ENCODE measurements at regions not wholly inside any gene's neighbourhood (a gene's known extent, or its start where the extent isn't known, plus 50 kb on each side); places are given as distances from the start of the nearest gene placed in this dataset.

DNA sequence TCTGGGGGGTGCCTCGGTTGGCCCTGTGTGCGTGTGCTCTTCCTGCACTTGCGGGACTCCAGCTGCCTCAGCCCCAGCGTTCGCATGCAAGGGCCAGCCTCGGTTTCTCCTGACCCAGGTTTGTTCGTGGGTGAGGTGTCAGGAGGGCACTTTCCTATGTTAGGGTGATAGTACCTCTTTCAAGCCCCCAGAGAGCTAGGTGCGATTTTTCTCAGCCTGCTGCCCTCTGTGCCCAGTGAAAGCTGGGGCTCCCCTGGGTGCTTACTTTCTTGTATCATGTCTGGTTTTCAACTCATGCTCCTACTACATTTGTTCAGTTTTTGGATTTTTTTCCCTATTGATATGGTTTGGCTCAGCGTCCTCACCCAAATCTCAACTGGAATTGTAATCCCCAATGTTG is 289.2 kb downstream of the TEX29 start (continued):
- TF ChIP-seq, protein P1, sequence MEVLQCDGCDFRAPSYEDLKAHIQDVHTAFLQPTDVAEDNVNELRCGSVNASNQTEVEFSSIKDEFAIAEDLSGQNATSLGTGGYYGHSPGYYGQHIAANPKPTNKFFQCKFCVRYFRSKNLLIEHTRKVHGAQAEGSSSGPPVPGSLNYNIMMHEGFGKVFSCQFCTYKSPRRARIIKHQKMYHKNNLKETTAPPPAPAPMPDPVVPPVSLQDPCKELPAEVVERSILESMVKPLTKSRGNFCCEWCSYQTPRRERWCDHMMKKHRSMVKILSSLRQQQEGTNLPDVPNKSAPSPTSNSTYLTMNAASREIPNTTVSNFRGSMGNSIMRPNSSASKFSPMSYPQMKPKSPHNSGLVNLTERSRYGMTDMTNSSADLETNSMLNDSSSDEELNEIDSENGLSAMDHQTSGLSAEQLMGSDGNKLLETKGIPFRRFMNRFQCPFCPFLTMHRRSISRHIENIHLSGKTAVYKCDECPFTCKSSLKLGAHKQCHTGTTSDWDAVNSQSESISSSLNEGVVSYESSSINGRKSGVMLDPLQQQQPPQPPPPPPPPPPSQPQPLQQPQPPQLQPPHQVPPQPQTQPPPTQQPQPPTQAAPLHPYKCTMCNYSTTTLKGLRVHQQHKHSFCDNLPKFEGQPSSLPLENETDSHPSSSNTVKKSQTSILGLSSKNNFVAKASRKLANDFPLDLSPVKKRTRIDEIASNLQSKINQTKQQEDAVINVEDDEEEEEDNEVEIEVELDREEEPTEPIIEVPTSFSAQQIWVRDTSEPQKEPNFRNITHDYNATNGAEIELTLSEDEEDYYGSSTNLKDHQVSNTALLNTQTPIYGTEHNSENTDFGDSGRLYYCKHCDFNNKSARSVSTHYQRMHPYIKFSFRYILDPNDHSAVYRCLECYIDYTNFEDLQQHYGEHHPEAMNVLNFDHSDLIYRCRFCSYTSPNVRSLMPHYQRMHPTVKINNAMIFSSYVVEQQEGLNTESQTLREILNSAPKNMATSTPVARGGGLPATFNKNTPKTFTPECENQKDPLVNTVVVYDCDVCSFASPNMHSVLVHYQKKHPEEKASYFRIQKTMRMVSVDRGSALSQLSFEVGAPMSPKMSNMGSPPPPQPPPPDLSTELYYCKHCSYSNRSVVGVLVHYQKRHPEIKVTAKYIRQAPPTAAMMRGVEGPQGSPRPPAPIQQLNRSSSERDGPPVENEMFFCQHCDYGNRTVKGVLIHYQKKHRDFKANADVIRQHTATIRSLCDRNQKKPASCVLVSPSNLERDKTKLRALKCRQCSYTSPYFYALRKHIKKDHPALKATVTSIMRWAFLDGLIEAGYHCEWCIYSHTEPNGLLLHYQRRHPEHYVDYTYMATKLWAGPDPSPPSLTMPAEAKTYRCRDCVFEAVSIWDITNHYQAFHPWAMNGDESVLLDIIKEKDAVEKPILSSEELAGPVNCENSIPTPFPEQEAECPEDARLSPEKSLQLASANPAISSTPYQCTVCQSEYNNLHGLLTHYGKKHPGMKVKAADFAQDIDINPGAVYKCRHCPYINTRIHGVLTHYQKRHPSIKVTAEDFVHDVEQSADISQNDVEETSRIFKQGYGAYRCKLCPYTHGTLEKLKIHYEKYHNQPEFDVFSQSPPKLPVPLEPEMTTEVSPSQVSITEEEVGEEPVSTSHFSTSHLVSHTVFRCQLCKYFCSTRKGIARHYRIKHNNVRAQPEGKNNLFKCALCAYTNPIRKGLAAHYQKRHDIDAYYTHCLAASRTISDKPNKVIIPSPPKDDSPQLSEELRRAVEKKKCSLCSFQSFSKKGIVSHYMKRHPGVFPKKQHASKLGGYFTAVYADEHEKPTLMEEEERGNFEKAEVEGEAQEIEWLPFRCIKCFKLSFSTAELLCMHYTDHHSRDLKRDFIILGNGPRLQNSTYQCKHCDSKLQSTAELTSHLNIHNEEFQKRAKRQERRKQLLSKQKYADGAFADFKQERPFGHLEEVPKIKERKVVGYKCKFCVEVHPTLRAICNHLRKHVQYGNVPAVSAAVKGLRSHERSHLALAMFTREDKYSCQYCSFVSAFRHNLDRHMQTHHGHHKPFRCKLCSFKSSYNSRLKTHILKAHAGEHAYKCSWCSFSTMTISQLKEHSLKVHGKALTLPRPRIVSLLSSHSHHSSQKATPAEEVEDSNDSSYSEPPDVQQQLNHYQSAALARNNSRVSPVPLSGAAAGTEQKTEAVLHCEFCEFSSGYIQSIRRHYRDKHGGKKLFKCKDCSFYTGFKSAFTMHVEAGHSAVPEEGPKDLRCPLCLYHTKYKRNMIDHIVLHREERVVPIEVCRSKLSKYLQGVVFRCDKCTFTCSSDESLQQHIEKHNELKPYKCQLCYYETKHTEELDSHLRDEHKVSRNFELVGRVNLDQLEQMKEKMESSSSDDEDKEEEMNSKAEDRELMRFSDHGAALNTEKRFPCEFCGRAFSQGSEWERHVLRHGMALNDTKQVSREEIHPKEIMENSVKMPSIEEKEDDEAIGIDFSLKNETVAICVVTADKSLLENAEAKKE (CRISPR knock-in tag; IDR thresholded peaks at IDR 0.05): no peak
- no peak for TF ChIP-seq CTCF (conservative IDR thresholded peaks at IDR 0.05; ENCODE audit: low read depth in 2 of 2)

GRCh38 chr13:111610081-111610480 is 289.6 kb downstream of the TEX29 start:
- no peak for DNase-seq (ENCODE audit: low spot score)
- H2AFZ ChIP-seq: peak overlapping the region; percentile 32; the same call in 1 of the 2 replicates
- no peak for ATAC-seq

More at GRCh38 chr13:111610081-111610480, 289.6 kb downstream of the TEX29 start:
- H3K4me3 ChIP-seq: no peak overlapping the region
- no peak overlapping the region for H3K4me2 ChIP-seq
- H3K36me3 ChIP-seq (ENCODE audit: insufficient read depth): no peaks in the 10 kb centered on the region
- H3F3A ChIP-seq (replicated peaks; ENCODE audit: low read depth): no peaks in the 10 kb centered on the region
- no peak overlapping the region for H3K4me3 Mint-ChIP-seq
- H3K79me2 ChIP-seq (replicated peaks; ENCODE audit: insufficient read depth): no peaks in the 10 kb centered on the region
- no peaks in the 10 kb centered on the region for H4K20me1 ChIP-seq (replicated peaks; ENCODE audit: insufficient read depth)
- H3K9me2 ChIP-seq (ENCODE audit: insufficient read depth): no peaks in the 10 kb centered on the region
- no peaks in the 10 kb centered on the region for H3K27me3 ChIP-seq (ENCODE audit: insufficient read depth)
- peaks cover 5% of the 10 kb centered on the region; the same call in 2 of the 3 replicates for H3K4me1 Mint-ChIP-seq
- H3K27ac Mint-ChIP-seq: no peak overlapping the region
- TF ChIP-seq NANOG (IDR thresholded peaks at IDR 0.05; ENCODE audit: borderline replicate concordance): no peak
- no peak for TF ChIP-seq ZNF331 (CRISPR knock-in tag; IDR thresholded peaks at IDR 0.05; ENCODE audit: low read depth)
- TF ChIP-seq, protein P2, sequence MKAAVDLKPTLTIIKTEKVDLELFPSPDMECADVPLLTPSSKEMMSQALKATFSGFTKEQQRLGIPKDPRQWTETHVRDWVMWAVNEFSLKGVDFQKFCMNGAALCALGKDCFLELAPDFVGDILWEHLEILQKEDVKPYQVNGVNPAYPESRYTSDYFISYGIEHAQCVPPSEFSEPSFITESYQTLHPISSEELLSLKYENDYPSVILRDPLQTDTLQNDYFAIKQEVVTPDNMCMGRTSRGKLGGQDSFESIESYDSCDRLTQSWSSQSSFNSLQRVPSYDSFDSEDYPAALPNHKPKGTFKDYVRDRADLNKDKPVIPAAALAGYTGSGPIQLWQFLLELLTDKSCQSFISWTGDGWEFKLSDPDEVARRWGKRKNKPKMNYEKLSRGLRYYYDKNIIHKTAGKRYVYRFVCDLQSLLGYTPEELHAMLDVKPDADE (IDR thresholded peaks at IDR 0.05): no peak
- TF ChIP-seq, protein P3, sequence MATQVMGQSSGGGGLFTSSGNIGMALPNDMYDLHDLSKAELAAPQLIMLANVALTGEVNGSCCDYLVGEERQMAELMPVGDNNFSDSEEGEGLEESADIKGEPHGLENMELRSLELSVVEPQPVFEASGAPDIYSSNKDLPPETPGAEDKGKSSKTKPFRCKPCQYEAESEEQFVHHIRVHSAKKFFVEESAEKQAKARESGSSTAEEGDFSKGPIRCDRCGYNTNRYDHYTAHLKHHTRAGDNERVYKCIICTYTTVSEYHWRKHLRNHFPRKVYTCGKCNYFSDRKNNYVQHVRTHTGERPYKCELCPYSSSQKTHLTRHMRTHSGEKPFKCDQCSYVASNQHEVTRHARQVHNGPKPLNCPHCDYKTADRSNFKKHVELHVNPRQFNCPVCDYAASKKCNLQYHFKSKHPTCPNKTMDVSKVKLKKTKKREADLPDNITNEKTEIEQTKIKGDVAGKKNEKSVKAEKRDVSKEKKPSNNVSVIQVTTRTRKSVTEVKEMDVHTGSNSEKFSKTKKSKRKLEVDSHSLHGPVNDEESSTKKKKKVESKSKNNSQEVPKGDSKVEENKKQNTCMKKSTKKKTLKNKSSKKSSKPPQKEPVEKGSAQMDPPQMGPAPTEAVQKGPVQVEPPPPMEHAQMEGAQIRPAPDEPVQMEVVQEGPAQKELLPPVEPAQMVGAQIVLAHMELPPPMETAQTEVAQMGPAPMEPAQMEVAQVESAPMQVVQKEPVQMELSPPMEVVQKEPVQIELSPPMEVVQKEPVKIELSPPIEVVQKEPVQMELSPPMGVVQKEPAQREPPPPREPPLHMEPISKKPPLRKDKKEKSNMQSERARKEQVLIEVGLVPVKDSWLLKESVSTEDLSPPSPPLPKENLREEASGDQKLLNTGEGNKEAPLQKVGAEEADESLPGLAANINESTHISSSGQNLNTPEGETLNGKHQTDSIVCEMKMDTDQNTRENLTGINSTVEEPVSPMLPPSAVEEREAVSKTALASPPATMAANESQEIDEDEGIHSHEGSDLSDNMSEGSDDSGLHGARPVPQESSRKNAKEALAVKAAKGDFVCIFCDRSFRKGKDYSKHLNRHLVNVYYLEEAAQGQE (IDR thresholded peaks at IDR 0.05; ENCODE audit: unreplicated experiment): no peak
- no peak for TF ChIP-seq EZH2phosphoT487 (IDR thresholded peaks at IDR 0.05; ENCODE audit: unreplicated experiment)
- TF ChIP-seq EZH2 (IDR thresholded peaks at IDR 0.05; ENCODE audit: low read depth, unreplicated experiment): no peak
- TF ChIP-seq CREB1 (CRISPR knock-in tag; IDR thresholded peaks at IDR 0.05; ENCODE audit: low read depth): no peak
- H3K4me1 ChIP-seq (ENCODE audit: insufficient read depth): no peaks in the 10 kb centered on the region
- no peaks in the 10 kb centered on the region for H3K36me3 Mint-ChIP-seq (ENCODE audit: low read depth)
- H3K27ac ChIP-seq (ENCODE audit: low read depth): no peak overlapping the region
- peaks cover 3% of the 10 kb centered on the region; the same call in 1 of the 3 replicates for H3K9me3 Mint-ChIP-seq
- H3K27me3 Mint-ChIP-seq (ENCODE audit: insufficient read depth, low read depth, poor library complexity): peaks cover 3% of the 10 kb centered on the region

All from GM23338 (cell line).